ENCODE measurements at regions not wholly inside any gene's neighbourhood (a gene's known extent, or its start where the extent isn't known, plus 50 kb on each side); places are given as distances from the start of the nearest gene placed in this dataset.
A peak's percentile ranks its signal among the peaks of the same experiment; 100 is the strongest.

DNA sequence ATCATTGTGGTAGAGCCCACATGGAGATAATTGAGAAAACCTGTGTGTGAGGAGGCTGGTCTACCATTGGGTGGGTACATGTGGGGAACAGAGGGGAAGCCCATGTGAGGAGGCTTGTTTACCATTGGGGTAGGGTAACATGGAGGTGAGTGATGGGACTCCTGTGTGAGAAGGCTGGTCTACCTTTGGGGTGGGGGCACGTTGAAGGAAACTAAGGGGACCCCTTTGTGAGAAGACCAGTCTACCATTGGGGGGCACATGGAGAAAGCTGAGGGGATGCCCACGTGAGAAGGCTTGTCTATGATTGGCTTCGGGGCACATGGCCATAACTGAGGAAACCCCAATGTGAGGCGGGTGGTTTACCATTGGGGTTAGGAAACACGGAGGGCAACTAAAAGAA lies 158.5 kb downstream of the FBLN2 start:
- H3K27ac ChIP-seq (ENCODE audit: low read depth in 1 of 2, low read length in 2 of 2): no peak overlapping the region
- H4K20me1 ChIP-seq (ENCODE audit: insufficient read depth, low read length): no peaks in the 10 kb centered on the region
- Mint-ChIP-seq H3K27me3 (ENCODE audit: low read depth in 3 of 3) (peaks cover 2 to 14% (median 12%) of the 10 kb centered on the region in 3 donors), H3K36me3 (no peaks in the 10 kb centered on the region), H3K4me3 (peak overlapping the region in 1 of 2 donors; percentile 24), H3K9me3 (peaks cover 51 to 72% (median 58%) of the 10 kb centered on the region in 7 donors), H3K4me1 (no peaks in the 10 kb centered on the region), H3K27ac (no peak overlapping the region)
- no peak for DNase-seq
- H3K4me3 ChIP-seq (replicated peaks in 1 of 3; ENCODE audit: low read depth in 2 of 3, low read length in 3 of 3): no peak overlapping the region
- no peaks in the 10 kb centered on the region for H3K27me3 ChIP-seq (ENCODE audit: control insufficient read depth in 2 of 2, insufficient read depth in 2 of 2, low read length in 2 of 2)
- no peak overlapping the region for H3K9ac ChIP-seq (ENCODE audit: insufficient read depth, low read length, poor library complexity, severe bottlenecking)
- no peak overlapping the region for H3K4me2 ChIP-seq (replicated peaks; ENCODE audit: extremely low read depth, low read length, poor library complexity, severe bottlenecking)
- H3K79me2 ChIP-seq (ENCODE audit: insufficient read depth, low read length): no peaks in the 10 kb centered on the region
- H3K36me3 ChIP-seq (replicated peaks in 1 of 2; ENCODE audit: control insufficient read depth in 1 of 2, insufficient read depth in 2 of 2, low read length in 2 of 2): no peaks in the 10 kb centered on the region
- peaks cover 6 to 47% of the 10 kb centered on the region in 2 donors for H3K9me3 ChIP-seq (replicated peaks in 1 of 2; ENCODE audit: control insufficient read depth in 1 of 2, insufficient read depth in 1 of 2, low read length in 2 of 2)
- H3K4me1 ChIP-seq (ENCODE audit: control insufficient read depth in 1 of 2, insufficient read depth in 2 of 2, low read length in 2 of 2): no peaks in the 10 kb centered on the region
- intact Hi-C loops (cut with micrococcal nuclease): no loop called here
- TF ChIP-seq, protein P1, sequence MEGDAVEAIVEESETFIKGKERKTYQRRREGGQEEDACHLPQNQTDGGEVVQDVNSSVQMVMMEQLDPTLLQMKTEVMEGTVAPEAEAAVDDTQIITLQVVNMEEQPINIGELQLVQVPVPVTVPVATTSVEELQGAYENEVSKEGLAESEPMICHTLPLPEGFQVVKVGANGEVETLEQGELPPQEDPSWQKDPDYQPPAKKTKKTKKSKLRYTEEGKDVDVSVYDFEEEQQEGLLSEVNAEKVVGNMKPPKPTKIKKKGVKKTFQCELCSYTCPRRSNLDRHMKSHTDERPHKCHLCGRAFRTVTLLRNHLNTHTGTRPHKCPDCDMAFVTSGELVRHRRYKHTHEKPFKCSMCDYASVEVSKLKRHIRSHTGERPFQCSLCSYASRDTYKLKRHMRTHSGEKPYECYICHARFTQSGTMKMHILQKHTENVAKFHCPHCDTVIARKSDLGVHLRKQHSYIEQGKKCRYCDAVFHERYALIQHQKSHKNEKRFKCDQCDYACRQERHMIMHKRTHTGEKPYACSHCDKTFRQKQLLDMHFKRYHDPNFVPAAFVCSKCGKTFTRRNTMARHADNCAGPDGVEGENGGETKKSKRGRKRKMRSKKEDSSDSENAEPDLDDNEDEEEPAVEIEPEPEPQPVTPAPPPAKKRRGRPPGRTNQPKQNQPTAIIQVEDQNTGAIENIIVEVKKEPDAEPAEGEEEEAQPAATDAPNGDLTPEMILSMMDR (IDR thresholded peaks at IDR 0.05): no peak
- WGBS (ENCODE audit: insufficient coverage): 96% methylated on average over 5 of the region's 5 CpGs
- no peak overlapping the region for H2AFZ ChIP-seq (ENCODE audit: insufficient read depth, low read depth, low read length, poor library complexity, severe bottlenecking)

DNA sequence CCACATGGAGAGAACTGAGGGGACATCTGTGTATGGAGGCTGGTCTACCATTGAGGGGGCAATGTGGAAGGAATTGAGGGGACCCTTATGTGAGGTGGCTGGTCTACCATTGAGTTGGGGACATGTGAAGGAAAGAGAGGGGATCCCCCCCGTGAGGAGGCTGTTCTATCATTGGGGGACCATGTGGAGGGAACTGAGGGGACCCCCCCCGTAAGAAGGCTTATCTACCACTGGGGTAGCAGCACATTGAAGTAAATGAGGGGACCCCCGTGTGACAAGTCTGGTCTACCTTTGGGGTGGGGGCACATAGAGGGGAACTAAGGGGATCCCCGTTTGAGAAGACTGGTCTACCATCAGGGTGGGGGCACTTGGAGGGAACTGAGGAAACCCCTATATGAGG lies 158.0 kb downstream of the FBLN2 start:
- H3K36me3 ChIP-seq (replicated peaks in 1 of 2; ENCODE audit: control insufficient read depth in 1 of 2, insufficient read depth in 2 of 2, low read length in 2 of 2): no peaks in the 10 kb centered on the region
- Mint-ChIP-seq H3K36me3 (no peaks in the 10 kb centered on the region), H3K27me3 (ENCODE audit: low read depth in 3 of 3) (peaks cover 1 to 13% (median 12%) of the 10 kb centered on the region in 3 donors)

More for the DNA sequence above, 158.0 kb downstream of the FBLN2 start:
- no peak overlapping the region for H3K27ac ChIP-seq (ENCODE audit: low read depth in 1 of 2, low read length in 2 of 2)
- no peak overlapping the region for H3K4me2 ChIP-seq (replicated peaks; ENCODE audit: extremely low read depth, low read length, poor library complexity, severe bottlenecking)
- 78% methylated on average over 4 of the region's 4 CpGs for WGBS (ENCODE audit: insufficient coverage)
- no peaks in the 10 kb centered on the region for H3K4me1 Mint-ChIP-seq
- peaks cover 47 to 70% (median 55%) of the 10 kb centered on the region in 7 donors for H3K9me3 Mint-ChIP-seq
- no peaks in the 10 kb centered on the region for H3K4me1 ChIP-seq (ENCODE audit: control insufficient read depth in 1 of 2, insufficient read depth in 2 of 2, low read length in 2 of 2)
- peaks cover 6 to 43% of the 10 kb centered on the region in 2 donors for H3K9me3 ChIP-seq (replicated peaks in 1 of 2; ENCODE audit: control insufficient read depth in 1 of 2, insufficient read depth in 1 of 2, low read length in 2 of 2)
- H3K9ac ChIP-seq (ENCODE audit: insufficient read depth, low read length, poor library complexity, severe bottlenecking): no peak overlapping the region
- no peak for DNase-seq
- H3K27me3 ChIP-seq (ENCODE audit: control insufficient read depth in 2 of 2, insufficient read depth in 2 of 2, low read length in 2 of 2): no peaks in the 10 kb centered on the region
- no peak overlapping the region for H3K27ac Mint-ChIP-seq
- no peaks in the 10 kb centered on the region for H4K20me1 ChIP-seq (ENCODE audit: insufficient read depth, low read length)
- no peak overlapping the region for H3K4me3 ChIP-seq (replicated peaks in 1 of 3; ENCODE audit: low read depth in 2 of 3, low read length in 3 of 3)
- TF ChIP-seq, protein P1 (IDR thresholded peaks at IDR 0.05): no peak
- no peak overlapping the region for H3K4me3 Mint-ChIP-seq
- H3K79me2 ChIP-seq (ENCODE audit: insufficient read depth, low read length): no peaks in the 10 kb centered on the region
- intact Hi-C loops (cut with micrococcal nuclease): no loop called here
- no peak overlapping the region for H2AFZ ChIP-seq (ENCODE audit: insufficient read depth, low read depth, low read length, poor library complexity, severe bottlenecking)
